ENCODE measurements at regions not wholly inside any gene's neighbourhood (a gene's known extent, or its start where the extent isn't known, plus 50 kb on each side); places are given as distances from the start of the nearest gene placed in this dataset.

DNA sequence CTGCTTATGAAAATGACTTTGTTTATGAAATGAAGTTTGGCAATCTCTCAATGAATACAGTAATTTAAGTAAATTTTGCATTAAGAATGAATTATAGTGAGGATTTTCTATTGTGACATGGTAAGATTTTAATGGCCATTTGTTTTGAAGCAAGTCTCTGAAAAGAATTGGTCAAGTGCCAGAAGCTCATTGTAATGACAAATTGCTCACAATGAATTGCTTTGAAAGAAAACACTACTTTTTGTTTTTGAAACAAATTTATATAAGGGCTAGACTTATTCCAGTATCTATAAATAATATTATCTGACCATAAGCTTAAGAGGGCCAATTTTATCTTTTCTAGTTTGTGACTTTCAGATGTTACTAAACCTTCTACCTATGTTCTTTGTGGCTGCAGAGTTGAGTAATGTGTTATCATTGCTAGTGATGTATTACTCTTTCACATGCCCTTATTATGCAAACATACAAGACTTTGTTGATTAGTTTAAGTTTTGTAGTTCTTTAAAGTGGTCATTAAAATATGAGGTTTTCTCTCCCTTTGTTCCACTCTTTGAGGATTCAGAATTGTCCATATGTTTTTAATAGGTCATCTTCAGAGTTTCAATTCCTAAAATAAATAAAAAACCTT lies 93.0 kb upstream of the ZNF608 start:
- no peak for DNase-seq (ENCODE audit: low spot score)

DNA sequence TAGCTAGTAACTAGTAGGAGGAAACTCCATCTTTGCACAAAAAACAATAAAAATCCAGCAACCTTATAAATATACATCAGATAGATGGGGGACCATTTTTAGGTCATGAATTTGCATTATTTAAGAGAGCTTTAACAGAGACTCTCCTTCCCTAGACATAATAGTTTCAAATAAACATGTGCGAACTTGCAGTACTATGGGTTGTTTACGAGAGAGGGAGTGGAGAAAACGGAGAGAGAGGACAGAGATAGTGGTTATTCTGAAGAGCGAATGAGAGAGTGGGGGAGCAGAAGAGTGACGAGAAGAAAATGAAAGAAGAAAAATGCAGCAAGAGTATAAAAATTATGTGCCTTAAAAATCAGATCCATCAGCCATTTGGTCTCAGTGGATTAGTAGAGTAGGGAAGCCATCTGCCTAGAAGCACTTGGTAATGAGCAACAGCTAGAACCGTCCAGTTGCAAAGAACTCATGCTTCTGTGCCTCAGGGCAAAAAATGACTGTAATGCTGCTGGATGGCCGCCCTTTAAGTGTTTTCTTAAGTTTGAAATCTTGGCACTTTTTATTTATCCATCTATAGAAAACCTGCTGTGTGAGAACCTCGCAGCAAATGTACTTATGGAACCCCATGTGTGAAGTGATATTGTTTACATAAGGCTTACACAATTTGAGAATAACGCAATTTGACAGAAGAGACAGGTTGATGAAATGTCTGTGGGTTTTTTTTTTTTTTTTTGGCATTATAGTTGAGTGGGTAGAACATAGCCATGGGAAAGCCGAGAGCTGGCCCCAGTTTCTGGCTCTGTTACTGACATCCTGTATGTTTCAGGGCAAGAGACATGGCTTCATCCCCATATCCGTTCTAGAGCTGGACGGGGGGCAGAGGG lies 95.6 kb upstream of the ZNF608 start:
- no peak for DNase-seq (ENCODE audit: low spot score)

DNA sequence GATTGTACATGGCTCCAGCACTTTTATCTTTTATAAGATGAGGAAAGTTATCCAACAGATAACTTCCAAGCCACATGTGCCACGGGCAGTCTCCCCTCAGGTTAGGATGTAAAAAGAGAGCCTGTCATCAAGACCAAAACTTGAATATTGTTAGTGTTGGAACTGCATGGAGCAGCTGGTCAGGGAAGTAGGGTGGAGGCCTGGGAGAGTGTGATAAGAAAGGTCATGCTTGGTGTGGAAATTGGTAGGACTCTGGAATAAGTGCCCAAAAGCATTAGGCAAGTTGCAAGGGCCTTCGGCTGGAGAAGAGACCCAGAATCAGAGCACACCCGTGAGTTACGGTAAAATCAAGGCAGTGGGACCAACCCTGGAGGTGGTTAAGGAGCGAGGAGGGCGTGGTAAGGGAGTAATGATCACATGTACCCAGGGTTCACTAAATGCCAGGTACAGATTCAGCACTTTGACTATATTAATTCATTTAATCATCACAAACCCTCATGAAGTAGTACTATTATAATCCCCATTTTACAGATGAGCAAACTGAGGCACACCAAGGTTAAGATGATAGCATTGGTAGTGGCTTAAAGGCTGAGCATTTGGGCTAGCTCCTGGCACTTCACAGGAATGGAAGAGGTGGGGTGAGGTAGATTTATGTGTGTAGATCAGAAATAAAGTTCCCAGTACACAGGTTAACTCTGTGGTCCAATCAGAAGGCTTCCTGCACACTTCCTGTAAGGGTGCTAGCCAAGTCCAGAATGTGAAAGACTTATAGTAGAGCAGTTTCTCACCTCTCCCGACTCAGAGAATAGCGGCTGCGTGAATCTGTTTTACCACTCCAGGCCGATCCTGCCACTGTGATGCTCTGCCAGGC lies 96.5 kb upstream of the ZNF608 start:
- DNase-seq (ENCODE audit: low spot score): no peak

DNA sequence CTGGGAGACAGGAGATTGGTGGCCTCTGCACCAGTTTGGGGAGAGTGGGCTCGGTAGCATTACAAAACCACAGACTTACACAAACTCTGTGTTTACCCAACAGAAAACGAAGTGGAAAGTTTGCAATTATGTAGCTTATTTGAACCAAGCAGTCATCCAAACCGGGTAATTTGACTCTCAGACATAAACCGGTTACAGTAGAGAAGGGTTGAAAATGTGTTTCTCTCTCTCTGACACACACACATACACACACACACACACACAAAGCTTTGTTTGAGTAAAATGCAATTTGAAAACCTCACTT lies 97.1 kb upstream of the ZNF608 start:
- DNase-seq (ENCODE audit: low spot score): no peak

DNA sequence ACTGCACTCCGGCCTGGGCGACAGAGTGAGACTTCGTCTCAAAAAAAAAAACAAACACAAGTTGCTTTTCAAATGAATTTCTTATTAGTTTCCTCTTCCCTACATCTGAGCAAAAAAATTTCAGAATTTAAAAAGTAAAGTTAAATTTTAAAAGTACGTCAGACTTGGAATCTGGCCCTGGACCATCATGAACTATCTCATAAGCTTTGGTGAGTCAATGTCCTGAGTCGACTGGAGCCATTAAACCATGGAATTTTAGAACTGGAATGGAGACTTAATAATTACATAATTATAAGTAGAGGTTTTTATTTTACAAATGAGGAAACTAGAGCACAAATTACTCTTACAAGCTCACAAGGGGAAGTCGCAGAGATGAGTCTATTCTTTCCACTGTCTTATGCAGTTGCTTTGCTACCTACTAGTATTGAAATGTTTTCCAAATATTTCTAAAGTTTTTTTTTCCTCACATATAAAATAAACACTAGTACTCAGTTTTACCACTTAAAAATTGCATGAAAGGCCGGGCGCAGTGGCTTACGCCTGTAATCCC lies 98.0 kb upstream of the ZNF608 start:
- DNase-seq (ENCODE audit: low spot score): no peak

DNA sequence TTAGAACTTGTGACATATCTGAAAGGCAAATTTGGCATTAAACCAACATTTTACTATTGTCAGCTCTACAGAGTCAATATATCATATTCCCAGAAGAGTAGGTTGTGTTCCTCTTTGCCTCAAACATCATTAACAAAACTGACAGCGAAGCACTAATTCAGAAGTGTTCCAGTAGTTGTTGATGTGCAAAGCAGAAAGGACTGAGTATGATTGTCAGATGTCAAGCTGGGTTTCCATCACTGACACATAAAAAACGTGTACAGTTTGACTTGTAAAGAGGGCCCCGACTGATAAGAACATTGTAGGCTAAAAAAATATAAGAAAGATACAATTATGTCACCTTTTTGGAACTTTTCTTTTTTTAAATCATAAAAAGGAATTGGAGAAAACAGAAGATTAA lies 101.5 kb upstream of the ZNF608 start:
- no peak for DNase-seq (ENCODE audit: low spot score)

DNA sequence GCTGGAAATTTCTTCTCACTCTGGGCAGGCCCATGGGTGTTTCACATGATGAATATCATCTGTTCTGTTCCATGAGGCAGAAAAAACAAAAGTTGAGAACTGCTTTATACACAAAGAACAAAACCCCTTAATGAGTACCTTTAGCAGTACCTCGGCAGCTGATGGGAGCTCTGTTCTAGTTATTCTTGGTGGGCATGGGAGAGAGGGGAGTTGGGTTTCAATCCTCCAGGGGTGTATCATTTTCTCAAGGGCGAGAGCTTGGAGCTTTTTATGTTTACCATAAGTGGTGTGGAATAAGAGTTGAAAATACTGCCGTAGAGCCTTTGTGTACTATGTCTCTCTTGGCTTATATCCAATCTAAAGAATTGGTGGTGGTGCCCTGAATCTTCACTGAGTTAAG lies 103.3 kb upstream of the ZNF608 start:
- no peak for DNase-seq (ENCODE audit: low spot score)

DNA sequence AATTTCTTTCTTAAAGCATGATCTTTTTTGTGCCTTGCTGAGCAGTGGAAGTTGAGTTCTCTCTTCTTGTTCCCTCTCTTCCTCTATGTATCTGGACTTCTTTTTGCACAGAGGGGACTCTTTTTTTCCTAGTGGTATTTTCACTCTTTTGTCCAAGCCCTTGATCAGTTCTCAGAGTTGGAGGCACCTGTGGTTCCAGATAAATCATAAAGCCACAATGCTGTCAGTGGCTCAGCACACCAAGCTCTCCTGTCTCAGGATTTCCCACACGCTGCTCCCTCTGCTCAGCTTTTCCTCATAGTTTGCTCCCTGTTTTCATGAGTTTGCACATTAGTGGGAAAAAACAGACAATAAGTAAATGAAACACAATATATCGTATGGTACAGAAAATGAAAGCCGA lies 110.3 kb upstream of the ZNF608 start:
- no peak for DNase-seq (ENCODE audit: low spot score)

DNA sequence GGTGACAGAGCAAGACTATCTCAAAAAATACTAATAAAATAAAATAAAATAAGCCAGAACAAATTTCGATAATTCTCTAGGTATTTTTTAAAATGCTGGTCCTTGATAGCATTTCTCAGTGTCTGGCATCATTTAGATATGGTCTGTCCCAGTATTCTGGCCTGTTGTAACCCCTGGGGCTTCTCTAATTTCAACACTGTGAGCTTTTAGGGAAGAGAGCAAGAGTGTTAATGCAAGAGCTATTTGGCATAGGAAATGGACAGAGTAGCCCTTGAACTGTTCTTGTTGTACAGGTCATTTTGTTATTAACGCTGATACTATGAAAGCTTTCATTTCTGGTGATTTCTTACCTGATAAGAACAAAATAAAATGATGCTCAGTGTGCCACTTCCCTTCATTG lies 112.2 kb upstream of the ZNF608 start:
- no peak for DNase-seq (ENCODE audit: low spot score)

DNA sequence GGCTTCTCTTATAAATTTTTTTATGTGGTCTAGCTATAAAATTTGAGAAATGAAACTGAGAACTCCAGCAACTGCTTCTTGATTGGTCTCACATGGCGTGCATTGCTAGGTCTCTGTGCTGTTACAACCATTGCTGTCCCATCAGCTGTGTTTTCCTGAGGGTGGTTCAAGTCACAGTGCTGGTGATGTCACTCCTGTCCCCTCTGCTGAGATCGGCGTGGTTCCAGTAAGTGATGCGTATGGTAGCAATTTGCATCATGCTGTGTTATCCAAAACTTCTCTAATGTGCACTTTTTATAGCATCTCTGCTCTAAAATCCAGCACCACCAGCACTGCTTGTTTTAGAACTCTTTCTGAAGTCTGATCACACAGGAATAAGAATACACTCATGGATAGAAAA lies 112.6 kb upstream of the ZNF608 start:
- peak; percentile 34 for DNase-seq (ENCODE audit: low spot score)

DNA sequence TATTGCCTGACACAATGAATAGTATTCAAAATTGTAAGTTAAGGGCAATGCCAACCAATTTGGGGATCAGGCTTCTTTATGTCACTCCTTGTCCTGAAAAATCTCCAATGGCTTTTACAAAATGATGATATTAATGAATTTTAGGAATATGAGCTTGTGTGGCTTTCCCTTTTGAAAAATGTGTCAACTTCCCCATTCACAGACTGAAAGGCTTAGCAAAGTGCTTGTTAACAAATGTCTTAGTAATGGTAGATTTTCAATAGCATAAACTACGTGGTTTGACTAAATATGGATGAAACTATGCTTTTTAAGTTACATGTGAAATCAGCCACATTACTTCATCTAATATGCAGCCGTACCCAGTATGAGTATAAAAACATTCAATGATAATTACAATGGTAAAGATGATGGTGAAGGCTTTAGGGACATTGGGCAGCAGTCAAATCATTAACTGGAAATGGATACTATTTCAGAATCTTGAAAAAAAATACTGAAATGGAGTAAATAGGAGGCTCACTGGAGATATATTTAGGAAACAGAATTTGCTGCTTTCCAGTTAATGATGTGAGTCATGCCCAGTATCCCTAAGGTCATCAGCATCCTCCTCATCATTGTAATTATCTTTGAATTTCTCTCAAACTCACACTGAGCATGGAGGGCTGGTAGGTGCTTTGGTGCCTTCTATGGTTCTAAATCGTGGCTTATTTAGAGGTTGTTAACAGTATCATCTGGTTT lies 113.3 kb upstream of the ZNF608 start:
- DNase-seq (ENCODE audit: low spot score): no peak

DNA sequence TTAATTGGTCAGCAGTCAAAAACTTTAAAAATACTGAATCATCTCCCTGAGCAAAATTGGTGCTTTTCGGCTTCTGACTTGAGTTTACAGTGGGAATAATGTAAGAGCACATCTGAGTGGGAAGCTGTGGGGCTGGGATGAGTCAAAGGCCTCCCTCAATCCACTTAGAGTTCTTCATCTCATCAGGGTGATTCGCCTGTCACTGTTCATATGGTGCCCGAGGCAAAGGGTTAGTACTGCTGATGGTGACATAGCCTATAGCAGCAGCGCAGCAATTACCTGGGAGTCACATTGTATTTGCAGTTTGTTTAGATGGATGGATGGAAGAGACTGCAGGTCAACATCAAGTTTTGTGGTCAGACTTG lies 113.8 kb upstream of the ZNF608 start:
- no peak for DNase-seq (ENCODE audit: low spot score)

DNA sequence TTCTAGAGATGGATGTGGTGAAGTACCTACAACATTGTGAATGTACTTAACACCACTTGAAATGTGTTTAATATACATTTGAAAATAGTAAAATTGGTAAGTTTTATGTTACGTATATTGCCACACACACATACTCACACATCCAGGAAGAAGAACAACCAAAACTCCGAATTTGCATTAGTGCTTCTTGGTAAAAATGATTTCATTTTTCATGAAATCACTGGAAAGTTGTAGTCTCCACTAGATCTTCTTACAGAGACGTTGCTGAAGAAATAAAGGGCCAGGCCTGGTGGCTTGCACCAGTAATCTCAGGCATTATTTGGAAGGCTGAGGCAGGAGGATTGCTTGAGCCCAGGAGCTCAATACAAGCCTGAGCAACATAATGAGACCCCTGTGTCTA lies 118.6 kb upstream of the ZNF608 start:
- no peak for DNase-seq (ENCODE audit: low spot score)

DNA sequence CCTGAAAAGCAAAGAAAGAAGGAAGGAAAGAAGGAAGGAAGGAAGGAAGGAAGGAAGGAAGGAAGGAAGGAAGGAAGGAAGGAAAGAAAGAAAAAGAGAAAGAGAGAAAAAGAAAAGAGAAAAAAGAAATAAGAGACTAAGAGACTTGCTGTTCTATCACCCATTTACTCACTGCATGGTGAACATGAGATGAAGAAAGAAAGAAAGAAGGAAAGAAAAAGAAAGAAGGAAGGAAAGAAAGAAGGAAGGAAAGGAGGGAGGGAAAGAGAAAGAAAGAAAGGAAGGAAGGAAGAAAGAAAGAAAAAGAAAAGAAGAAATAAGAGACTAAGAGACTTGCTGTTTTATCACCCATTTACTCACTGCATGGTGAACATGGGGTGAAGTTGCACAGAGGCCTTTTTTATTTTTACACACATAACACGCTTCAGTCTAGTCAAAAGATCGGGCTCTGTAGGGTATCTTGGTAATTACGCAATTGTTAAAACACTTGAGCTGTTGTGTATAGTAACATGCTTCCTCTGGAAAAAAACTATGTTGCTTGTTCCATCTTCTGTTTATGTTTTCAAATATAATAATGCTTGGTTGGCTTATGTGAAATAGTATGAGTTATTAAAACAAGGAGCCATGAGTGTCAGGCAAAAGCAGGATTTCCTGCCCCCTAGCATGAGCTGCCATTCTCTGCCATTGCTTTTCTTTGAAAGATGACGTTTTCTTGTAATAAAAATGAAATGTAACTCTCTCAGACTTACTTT lies 119.3 kb upstream of the ZNF608 start:
- no peak for DNase-seq (ENCODE audit: low spot score)

DNA sequence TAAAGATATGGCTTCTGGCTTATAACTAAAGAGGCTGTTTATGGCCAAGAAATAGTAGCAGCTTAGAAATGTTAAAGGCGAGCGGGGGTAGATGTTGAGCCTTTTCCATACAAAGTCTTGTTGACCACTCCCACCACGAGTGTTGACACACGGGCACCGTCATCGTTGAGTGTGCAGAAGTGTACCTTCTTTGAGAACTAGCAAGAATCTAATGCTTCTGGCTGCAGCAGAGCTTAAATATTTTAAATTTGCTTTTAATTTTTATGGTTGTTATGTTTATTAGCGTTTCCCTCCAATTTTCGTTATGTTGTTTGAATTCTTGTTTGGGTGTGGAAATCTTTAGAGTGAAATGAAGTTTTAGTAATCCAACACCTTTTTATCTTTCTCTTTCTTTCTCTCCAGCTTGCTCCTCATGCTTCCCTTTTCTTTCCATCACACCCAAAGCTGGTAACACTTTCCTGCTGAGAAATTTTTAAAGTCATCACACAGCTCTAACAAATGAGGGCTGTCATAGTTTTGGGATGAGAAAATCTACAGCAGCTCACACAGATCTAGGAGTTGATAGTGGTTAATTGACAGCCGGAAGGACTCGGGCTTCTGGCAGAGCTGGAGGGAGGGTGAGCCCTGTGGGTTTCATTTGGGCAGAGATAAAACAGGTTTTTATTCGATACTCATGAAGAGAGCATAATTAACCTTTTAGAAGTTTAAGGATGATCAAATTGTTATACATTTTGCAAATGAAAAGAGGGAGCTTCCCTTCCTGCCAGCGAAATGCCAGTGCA lies 120.1 kb upstream of the ZNF608 start:
- peak; percentile 25 for DNase-seq (ENCODE audit: low spot score)

DNA sequence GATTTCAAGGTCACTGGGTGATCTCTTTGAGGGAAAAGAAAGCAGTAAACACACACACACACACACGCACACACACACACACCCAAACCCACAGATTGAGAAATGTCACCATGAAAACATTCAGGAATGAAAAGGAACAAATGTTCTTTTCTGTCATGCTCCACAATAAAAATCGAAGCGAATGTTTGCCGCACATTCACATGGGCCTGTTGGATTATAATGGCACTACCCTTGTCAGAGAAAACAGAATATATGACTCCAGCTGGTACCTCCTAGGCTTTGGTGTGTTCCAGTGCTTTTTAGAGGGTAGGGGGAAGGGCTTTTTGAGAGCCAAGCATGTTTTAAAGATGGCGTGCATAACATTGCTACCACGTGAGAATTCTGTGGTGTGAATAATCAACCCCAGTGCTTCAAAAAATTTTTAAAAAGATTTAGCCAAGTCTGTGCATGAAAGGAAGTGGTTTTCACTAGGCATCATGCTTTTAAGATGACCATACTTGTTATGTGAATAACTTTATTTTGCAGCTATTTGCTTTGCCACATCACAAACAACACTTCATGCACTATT lies 120.8 kb upstream of the ZNF608 start:
- peak; percentile 79 for DNase-seq (ENCODE audit: low spot score)

DNA sequence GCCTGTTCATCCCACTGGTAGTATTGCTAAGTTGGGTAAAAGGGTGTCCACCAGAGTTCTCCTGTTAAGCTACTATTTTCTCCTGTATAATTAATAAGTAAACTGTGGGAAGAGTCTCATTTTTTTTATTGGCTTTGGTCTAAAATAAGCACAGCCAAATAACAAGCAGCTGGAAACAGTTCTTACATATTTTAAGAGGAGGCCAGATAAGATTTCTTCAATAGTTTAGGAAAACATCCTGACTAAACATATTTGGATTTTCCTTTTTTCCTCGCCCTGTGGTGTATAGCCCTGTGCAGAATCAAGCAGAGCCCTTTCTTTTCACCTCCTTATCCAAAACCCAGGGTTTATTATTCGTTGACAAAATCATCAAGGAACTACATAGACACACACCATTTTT lies 122.2 kb upstream of the ZNF608 start:
- no peak for DNase-seq (ENCODE audit: low spot score)

DNA sequence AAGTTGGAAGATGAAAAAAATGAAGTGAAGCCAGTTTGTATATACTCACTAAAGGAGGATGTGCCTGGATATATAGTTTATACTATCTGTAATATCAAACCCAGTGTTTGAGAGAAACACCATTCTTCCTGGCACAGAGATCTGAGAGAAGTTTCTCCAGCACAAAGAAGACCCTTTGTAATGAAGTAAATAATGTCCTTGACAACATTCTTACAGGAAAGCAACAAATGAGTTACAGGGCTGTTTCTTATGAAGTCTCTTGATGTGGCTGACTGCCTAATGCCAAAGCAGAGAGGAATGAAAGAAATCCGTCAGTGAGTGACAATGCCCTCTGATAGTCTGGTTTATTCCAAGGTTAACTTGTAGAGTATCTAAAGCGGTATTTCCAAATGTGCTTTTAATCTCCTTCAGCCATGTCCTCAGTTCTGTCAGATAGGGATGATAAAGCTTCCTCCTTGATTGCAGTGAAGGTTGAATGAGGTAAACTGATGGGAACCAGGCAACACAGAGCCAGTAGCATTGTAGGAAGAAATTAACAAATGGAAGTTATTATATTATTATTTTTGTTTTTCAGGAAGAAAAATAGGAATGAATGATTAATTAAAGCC lies 123.1 kb upstream of the ZNF608 start:
- DNase-seq (ENCODE audit: low spot score): no peak

DNA sequence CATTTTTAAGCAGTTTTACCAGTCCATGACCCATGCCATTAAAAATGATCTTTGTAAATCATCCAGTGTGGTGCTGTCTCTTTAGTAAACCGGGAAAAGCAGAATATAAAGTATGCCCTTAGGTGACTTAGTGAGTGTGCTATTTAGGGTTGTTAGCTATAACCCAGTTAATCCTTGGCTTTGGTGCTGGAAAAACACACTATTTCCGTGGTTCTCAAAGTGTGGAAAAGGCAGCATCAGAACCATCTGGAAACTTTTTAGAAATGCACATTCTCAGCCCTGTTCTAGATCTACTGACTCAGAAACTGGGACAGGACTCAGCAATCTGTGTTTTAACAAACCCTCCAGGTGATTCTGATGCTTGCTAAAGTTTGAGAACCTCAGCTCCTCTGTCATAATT lies 123.6 kb upstream of the ZNF608 start:
- DNase-seq (ENCODE audit: low spot score): no peak

DNA sequence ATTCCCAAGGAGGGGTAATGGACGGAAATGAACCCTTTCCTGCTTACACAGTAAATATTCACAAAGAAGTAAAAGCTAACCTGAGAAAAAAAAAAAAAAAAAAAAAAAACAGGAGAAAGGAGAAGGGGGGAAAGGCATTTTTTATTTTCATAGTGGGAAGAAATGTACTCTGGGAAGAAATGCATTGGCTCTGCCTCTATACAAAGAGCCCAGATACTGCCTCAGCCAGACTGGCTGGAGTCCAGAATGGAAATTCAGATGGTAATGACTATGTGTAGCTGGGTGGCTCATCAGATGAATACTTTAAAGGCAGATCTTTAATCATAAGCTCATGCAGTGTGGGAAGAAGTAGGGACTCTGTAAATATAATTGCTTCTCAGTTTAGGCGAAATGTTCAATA lies 124.9 kb upstream of the ZNF608 start:
- peak; percentile 48 for DNase-seq (ENCODE audit: low spot score)
